Parathyroid adenoma (tissue), 2 donors: ENCODE measurements at regions not wholly inside any gene's neighbourhood (a gene's known extent, or its start where the extent isn't known, plus 50 kb on each side); places are given as distances from the start of the nearest gene placed in this dataset.
"Not testable (repeated sequence)": the region's sequence is repeated elsewhere in the genome, so short reads cannot be mapped to it uniquely, and the experiment has no call there.

ENCODE experiments used
- H2AFZ ChIP-seq: fragments of 300-600 bp; sonication (generic); one replicate; pipeline ENCODE4 v1.7.0; 2017; ENCODE audit warnings: antibody characterized with exemption, mild to moderate bottlenecking
- H3K27ac ChIP-seq: fragments of 300-600 bp; sonication (generic); one replicate; pipeline ENCODE4 v1.7.0; 2017
- H3K27me3 ChIP-seq: fragments of 300-600 bp; sonication (generic); one replicate; pipeline ENCODE4 v1.7.0; 2017; ENCODE audit warnings: low read length; ENCODE audit not compliant: control insufficient read depth, insufficient read depth
- H3K36me3 ChIP-seq: fragments of 300-600 bp; sonication (generic); one replicate; pipeline ENCODE4 v1.7.0; 2017; ENCODE audit warnings: low read length; ENCODE audit not compliant: control insufficient read depth, insufficient read depth
- H3K4me1 ChIP-seq: fragments of 300-600 bp; sonication (generic); one replicate; pipeline ENCODE4 v1.7.0; 2017; ENCODE audit warnings: control low read depth
- H3K4me2 ChIP-seq: fragments of 300-600 bp; sonication (generic); one replicate; pipeline ENCODE4 v1.7.0; 2017; ENCODE audit warnings: low read length
- H3K4me3 ChIP-seq: fragments of 300-600 bp; sonication (generic); one replicate; pipeline ENCODE4 v1.7.0; 2017; ENCODE audit warnings: low read depth, low read length
- H3K79me2 ChIP-seq: fragments of 300-600 bp; sonication (generic); one replicate; pipeline ENCODE4 v1.7.0; 2017; ENCODE audit warnings: control low read depth
- H3K9ac ChIP-seq: fragments of 300-600 bp; sonication (generic); one replicate; pipeline ENCODE4 v1.7.0; 2017; ENCODE audit warnings: mild to moderate bottlenecking
- H3K9me3 ChIP-seq: fragments of 300-600 bp; sonication (generic); one replicate; pipeline ENCODE4 v1.7.0; 2017; ENCODE audit warnings: low read length; ENCODE audit not compliant: control insufficient read depth
- CTCF ChIP-seq: fragments of 300-600 bp; sonication (generic); IDR thresholded peaks from one replicate; pipeline ENCODE4 v1.7.0; 2017; ENCODE audit warnings: antibody characterized with exemption, mild to moderate bottlenecking
- donor health status: primary hyperparathyroidism.

- Histone ChIP-seq H3K27ac (no peak overlapping the region), H3K4me2 (no peak overlapping the region), H3K9ac (no peak overlapping the region), H3K79me2 (no peaks in the 10 kb centered on the region), H3K36me3 (no peaks in the 10 kb centered on the region), H2AFZ (no peak overlapping the region), H3K9me3 (no peaks in the 10 kb centered on the region), H3K4me1 (no peaks in the 10 kb centered on the region), H3K27me3 (no peaks in the 10 kb centered on the region), H3K4me3 (no peak overlapping the region)
- no peak for TF ChIP-seq CTCF
Measured at GRCh38 chr4:115515366-115515765, 401.9 kb upstream of the NDST4 start.

GRCh38 chr4:115514675-115515074 is 401.3 kb upstream of the NDST4 start:
- Histone ChIP-seq H3K9ac (no peak overlapping the region), H3K27me3 (no peaks in the 10 kb centered on the region), H3K36me3 (no peaks in the 10 kb centered on the region), H3K9me3 (no peaks in the 10 kb centered on the region), H3K27ac (no peak overlapping the region), H3K4me2 (no peak overlapping the region), H3K4me3 (no peak overlapping the region), H3K4me1 (no peaks in the 10 kb centered on the region), H2AFZ (no peak overlapping the region), H3K79me2 (no peaks in the 10 kb centered on the region)
- no peak for TF ChIP-seq CTCF

- Histone ChIP-seq H2AFZ (no peak overlapping the region), H3K79me2 (no peaks in the 10 kb centered on the region), H3K9me3 (no peaks in the 10 kb centered on the region), H3K4me2 (no peak overlapping the region), H3K27ac (no peak overlapping the region), H3K4me1 (no peaks in the 10 kb centered on the region), H3K4me3 (no peak overlapping the region), H3K27me3 (no peaks in the 10 kb centered on the region), H3K9ac (no peak overlapping the region), H3K36me3 (no peaks in the 10 kb centered on the region)
- no peak for TF ChIP-seq CTCF
Measured at GRCh38 chr4:115505326-115505725, 391.9 kb upstream of the NDST4 start.

GRCh38 chr4:115501656-115502055 is 388.2 kb upstream of the NDST4 start:
- no peak for TF ChIP-seq CTCF

GRCh38 chr4:115493770-115494169 is 380.4 kb upstream of the NDST4 start:
- H3K79me2 ChIP-seq, H3K4me2 ChIP-seq, H3K27me3 ChIP-seq, H3K36me3 ChIP-seq, H3K4me1 ChIP-seq, H3K4me3 ChIP-seq, H2AFZ ChIP-seq, H3K9me3 ChIP-seq, H3K9ac ChIP-seq, H3K27ac ChIP-seq: not testable (repeated sequence)

More at GRCh38 chr4:115501656-115502055, 388.2 kb upstream of the NDST4 start:
- H3K79me2 ChIP-seq = no peaks in the 10 kb centered on the region
- H3K4me3 ChIP-seq = no peak overlapping the region
- no peak overlapping the region for H3K27ac ChIP-seq
- H3K9me3 ChIP-seq = no peaks in the 10 kb centered on the region
- H3K4me1 ChIP-seq = no peaks in the 10 kb centered on the region
- no peak overlapping the region for H3K4me2 ChIP-seq
- no peak overlapping the region for H2AFZ ChIP-seq
- H3K9ac ChIP-seq = no peak overlapping the region
- H3K36me3 ChIP-seq = no peaks in the 10 kb centered on the region
- H3K27me3 ChIP-seq = no peaks in the 10 kb centered on the region
